GM10248 (cell line): ENCODE measurements at regions not wholly inside any gene's neighbourhood (a gene's known extent, or its start where the extent isn't known, plus 50 kb on each side); places are given as distances from the start of the nearest gene placed in this dataset.
"Not testable (repeated sequence)": the region's sequence is repeated elsewhere in the genome, so short reads cannot be mapped to it uniquely, and the experiment has no call there.

Source experiments
- CTCF ChIA-PET: fragments of 300-600 bp; sonication (Branson Sonifier 250); formaldehyde crosslinking; extraction: SDS; loops from one replicate; lab custom pipeline; 2021; ENCODE audit warnings: antibody characterized with exemption; lab: Yijun Ruan, JAX
- POLR2A ChIA-PET: fragments of 350-650 bp; sonication (Branson Sonifier 250); formaldehyde crosslinking; extraction: SDS; loops from one replicate; lab custom pipeline; 2020; ENCODE audit warnings: antibody characterized with exemption; lab: Yijun Ruan, JAX
- DNase-seq: peaks from one replicate; pipeline ENCODE4 v3.0.0; 2012; ENCODE audit errors: extremely low spot score
- CTCF ChIP-seq: IDR thresholded peaks from 2 replicates; pipeline ENCODE4 v1.5.1; 2012; ENCODE audit warnings: mild to moderate bottlenecking, low read depth; ENCODE audit errors: extremely low read depth, missing control alignments, control extremely low read depth

- no peak for DNase-seq
Observed at GRCh38 chr7:152594801-152595200, 81.1 kb downstream of the XRCC2 start.

DNA sequence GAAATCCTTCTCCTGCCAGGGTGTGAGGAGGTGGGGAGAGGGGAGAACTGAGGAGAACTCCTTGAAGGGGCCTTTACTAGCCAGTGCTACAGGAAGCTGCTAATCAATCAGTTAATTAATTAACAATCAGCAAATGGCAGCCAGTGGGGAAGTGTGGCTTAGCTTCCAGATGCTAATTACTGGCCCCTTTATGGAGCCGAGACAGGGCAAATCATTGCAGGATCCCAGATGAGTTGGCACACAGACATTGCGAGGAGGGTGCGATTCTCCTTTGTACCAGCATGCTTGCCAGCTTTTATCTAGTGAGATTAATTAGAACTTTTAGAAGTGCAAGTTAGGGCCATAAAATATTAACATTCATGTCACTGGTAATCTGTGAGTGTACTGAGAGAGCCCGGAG is 84.0 kb downstream of the XRCC2 start:
- DNase-seq, result no peak
- ChIA-PET POLR2A (no interaction called here), CTCF (no interaction called here)

More at GRCh38 chr7:152594801-152595200, 81.1 kb downstream of the XRCC2 start:
- no peak for TF ChIP-seq CTCF
- CTCF ChIA-PET, result no interaction called here
- POLR2A ChIA-PET, result no interaction called here

DNA sequence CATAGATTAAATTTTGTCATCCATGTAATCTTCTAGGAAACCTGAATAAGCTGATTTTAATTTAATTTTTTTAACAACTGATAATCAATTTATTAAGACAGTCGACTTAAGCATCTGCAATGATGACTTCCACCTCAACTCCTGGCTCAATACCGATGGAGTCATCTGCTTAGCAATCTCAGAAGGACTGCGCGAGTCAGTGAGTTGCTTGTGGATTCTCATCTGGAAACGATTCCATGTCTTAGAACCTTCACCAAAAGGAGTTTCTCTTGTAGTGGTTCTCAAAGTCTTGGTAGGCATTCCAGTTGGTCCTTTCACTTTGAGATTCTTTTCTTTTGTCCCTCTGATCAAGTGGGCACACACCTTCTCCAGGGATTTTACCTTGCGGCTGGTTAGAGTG is 85.5 kb downstream of the XRCC2 start:
- no peak for DNase-seq
- ChIA-PET POLR2A (no interaction called here), CTCF (interaction anchor here (1.2 kb wide), 1 partner anchor 10 kb away, joined by 3 read pairs; no protein-coding TSS in a partner anchor)
- TF ChIP-seq CTCF, result no peak

More for the DNA sequence above, 84.0 kb downstream of the XRCC2 start:
- no peak for TF ChIP-seq CTCF

DNA sequence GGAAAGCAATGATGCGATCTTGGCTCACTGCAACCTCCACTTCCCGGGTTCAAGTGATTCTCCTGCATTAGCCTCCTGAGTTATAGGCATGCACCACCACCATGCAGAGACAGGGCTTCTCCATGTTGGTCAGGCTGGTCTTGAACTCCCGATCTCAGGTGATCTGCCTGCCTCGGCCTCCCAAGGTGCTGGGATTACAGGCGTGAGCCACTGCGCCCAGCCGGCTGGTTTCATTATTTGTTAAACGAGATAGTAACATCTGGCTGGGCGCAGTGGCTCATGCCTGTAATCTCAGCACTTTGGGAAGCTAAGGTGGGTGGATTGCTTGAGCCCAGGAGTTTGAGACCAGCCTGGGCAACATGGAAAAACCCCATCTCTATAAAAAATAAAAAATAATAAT is 86.1 kb downstream of the XRCC2 start:
- CTCF ChIA-PET, DNase-seq, POLR2A ChIA-PET: not testable (repeated sequence)

- TF ChIP-seq CTCF, result no peak
- POLR2A ChIA-PET, result no interaction called here
- DNase-seq, result no peak
- CTCF ChIA-PET, result interaction anchor here (1.0 to 1.1 kb wide), 2 partner anchors 8 to 14 kb away, joined by 3 read pairs; no protein-coding TSS in a partner anchor
Observed at GRCh38 chr7:152588350-152588749, 87.6 kb downstream of the XRCC2 start.

DNA sequence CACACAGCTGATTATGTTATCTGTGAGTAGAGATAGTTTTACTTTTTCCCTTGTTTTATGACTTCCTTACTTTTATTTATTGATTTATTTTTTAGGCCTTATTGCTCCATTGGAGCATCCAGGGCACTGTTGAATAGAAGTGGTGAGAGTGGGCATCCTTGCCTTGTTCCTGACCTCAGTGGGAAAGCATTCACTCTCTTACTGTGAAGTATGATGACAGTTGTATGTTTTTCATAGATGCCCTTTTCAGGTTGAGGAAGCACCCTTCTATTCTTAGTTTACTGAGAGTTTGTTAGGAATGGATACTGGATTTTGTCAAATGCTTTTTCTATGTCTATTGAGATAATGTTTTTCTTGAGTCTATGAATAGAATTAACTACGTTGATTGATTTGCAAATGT is 88.6 kb downstream of the XRCC2 start:
- no peak for DNase-seq
- no peak for TF ChIP-seq CTCF
- ChIA-PET CTCF (interaction anchor here (1.0 kb wide), 1 partner anchor 13 kb away, joined by 3 read pairs; no protein-coding TSS in a partner anchor), POLR2A (no interaction called here)

DNA sequence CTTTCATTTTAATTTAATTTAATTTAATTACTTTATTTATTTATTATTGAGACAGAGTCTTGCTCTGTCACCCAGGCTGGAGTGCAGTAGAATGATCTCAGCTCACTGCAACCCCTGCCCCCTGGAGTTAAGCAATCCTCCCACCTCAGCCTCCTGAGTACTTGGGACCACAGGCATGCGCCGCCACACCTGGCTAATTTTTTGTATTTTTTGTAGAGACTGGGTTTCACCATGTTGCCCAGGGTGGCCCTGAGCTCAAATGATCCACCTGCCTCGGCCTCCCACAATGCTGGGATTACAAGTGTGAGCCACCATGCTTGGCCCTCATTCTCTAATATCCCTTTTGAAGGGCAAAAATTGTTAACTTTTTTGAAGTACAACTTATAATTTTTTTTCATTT is 92.9 kb downstream of the XRCC2 start:
- no peak for DNase-seq
- TF ChIP-seq CTCF, result no peak
- POLR2A ChIA-PET, result no interaction called here
- CTCF ChIA-PET, result interaction anchor here (0.8 to 1.3 kb wide), 3 partner anchors 12 to 17 kb away, joined by 3 to 5 read pairs (median 3); no protein-coding TSS in a partner anchor
